ENCODE measurements at regions not wholly inside any gene's neighbourhood (a gene's known extent, or its start where the extent isn't known, plus 50 kb on each side); places are given as distances from the start of the nearest gene placed in this dataset.

GRCh38 chr3:150069154-150069527 is 98.4 kb upstream of the PFN2 start (continued):
- TF ChIP-seq CTCF (IDR thresholded peaks at IDR 0.05; ENCODE audit: control extremely low read depth in 1 of 3, insufficient read depth in 1 of 3, low read depth in 1 of 3, low read length in 3 of 3), result no peak
- no peak for TF ChIP-seq KDM1A (IDR thresholded peaks at IDR 0.05; ENCODE audit: borderline replicate concordance, low read length)
